SK-N-SH treated with all-trans-retinoic acid at 6 μM for 48 hours (cell line): ENCODE measurements at regions not wholly inside any gene's neighbourhood (a gene's known extent, or its start where the extent isn't known, plus 50 kb on each side); places are given as distances from the start of the nearest gene placed in this dataset.

ENCODE experiments used
- ATAC-seq: fragments of 200-7000 bp; cut with Tn5 transposase; 3 replicates; pipeline ENCODE4 v1.9.1; 2020; ENCODE audit warnings: mild to moderate bottlenecking, moderate library complexity
- ARNTL ChIP-seq: fragments of 450-650 bp; formaldehyde crosslinking; IDR thresholded peaks from 2 replicates; pipeline ENCODE4 v1.5.0; 2020; ENCODE audit warnings: low read depth, mild to moderate bottlenecking, moderate library complexity, borderline replicate concordance
- CREB5 ChIP-seq: fragments of 250-450 bp; sonication (Bioruptor Pico); IDR thresholded peaks from 2 replicates; pipeline ENCODE4 v1.5.1; 2020; ENCODE audit warnings: low read depth, mild to moderate bottlenecking, moderate library complexity
- CSDC2 ChIP-seq: fragments of 250-450 bp; sonication (Bioruptor Pico); IDR thresholded peaks from 2 replicates; pipeline ENCODE4 v1.5.0; 2020; ENCODE audit warnings: mild to moderate bottlenecking, moderate library complexity
- ESRRG ChIP-seq: fragments of 250-450 bp; sonication (Bioruptor Pico); IDR thresholded peaks from 2 replicates; pipeline ENCODE4 v1.6.1; 2021; ENCODE audit warnings: mild to moderate bottlenecking
- GLIS3 ChIP-seq: fragments of 250-450 bp; sonication (Bioruptor Pico); IDR thresholded peaks from 2 replicates; pipeline ENCODE4 v1.5.0; 2020; ENCODE audit warnings: mild to moderate bottlenecking, moderate library complexity
- ISL1 ChIP-seq: fragments of 250-450 bp; sonication (Bioruptor Pico); IDR thresholded peaks from 2 replicates; pipeline ENCODE4 v2.1.2; 2022; ENCODE audit warnings: mild to moderate bottlenecking, moderate library complexity
- OSR1 ChIP-seq: fragments of 250-450 bp; sonication (Bioruptor Pico); IDR thresholded peaks from 2 replicates; pipeline ENCODE4 v1.8.0; 2022; ENCODE audit warnings: moderate library complexity, mild to moderate bottlenecking, inconsistent platforms
- PPARA ChIP-seq: fragments of 250-450 bp; sonication (Bioruptor Pico); IDR thresholded peaks from 2 replicates; pipeline ENCODE4 v1.5.0; 2020; ENCODE audit warnings: mild to moderate bottlenecking, borderline replicate concordance
- SNAI2 ChIP-seq: fragments of 250-450 bp; sonication (Bioruptor Pico); IDR thresholded peaks from 2 replicates; pipeline ENCODE4 v1.5.0; 2020; ENCODE audit warnings: mild to moderate bottlenecking, moderate library complexity
- TCF4 ChIP-seq: fragments of 250-450 bp; sonication (Bioruptor Pico); IDR thresholded peaks from 2 replicates; pipeline ENCODE4 v1.8.0; 2021; ENCODE audit warnings: mild to moderate bottlenecking, moderate library complexity, borderline replicate concordance
- TOX ChIP-seq: fragments of 250-450 bp; sonication (Bioruptor Pico); IDR thresholded peaks from 2 replicates; pipeline ENCODE4 v1.8.0; 2021; ENCODE audit warnings: mild to moderate bottlenecking, moderate library complexity, borderline replicate concordance
- ZC3H10 ChIP-seq: fragments of 250-450 bp; sonication (Bioruptor Pico); IDR thresholded peaks from 2 replicates; pipeline ENCODE4 v1.5.1; 2021; ENCODE audit warnings: mild to moderate bottlenecking, moderate library complexity
- ZFP3 ChIP-seq: fragments of 250-450 bp; sonication (Bioruptor Pico); IDR thresholded peaks from 2 replicates; pipeline ENCODE4 v1.5.0; 2020; ENCODE audit warnings: mild to moderate bottlenecking, moderate library complexity
- ZFP30 ChIP-seq: fragments of 450-650 bp; formaldehyde crosslinking; IDR thresholded peaks from 2 replicates; pipeline ENCODE4 v1.5.0; 2022; ENCODE audit warnings: mild to moderate bottlenecking, moderate library complexity
- ZNF565 ChIP-seq: fragments of 450-650 bp; formaldehyde crosslinking; conservative IDR thresholded peaks from 2 replicates; pipeline ENCODE4 v1.5.0; 2020; ENCODE audit warnings: low read depth, mild to moderate bottlenecking, moderate library complexity
- ZNF70 ChIP-seq: fragments of 450-650 bp; formaldehyde crosslinking; IDR thresholded peaks from 2 replicates; pipeline ENCODE4 v1.5.0; 2020; ENCODE audit warnings: mild to moderate bottlenecking, moderate library complexity
- ZNF8 ChIP-seq: fragments of 450-650 bp; formaldehyde crosslinking; IDR thresholded peaks from 2 replicates; pipeline ENCODE4 v1.5.0; 2020; ENCODE audit warnings: mild to moderate bottlenecking, moderate library complexity
- TF ChIP-seq, protein P1 (sequence below): fragments of 250-450 bp; sonication (Bioruptor Pico); IDR thresholded peaks from 2 replicates; pipeline ENCODE4 v1.8.0; 2021; ENCODE audit warnings: low read depth, mild to moderate bottlenecking, moderate library complexity, borderline replicate concordance
- TF ChIP-seq, protein P2 (sequence below): fragments of 250-450 bp; sonication (Bioruptor Pico); IDR thresholded peaks from 2 replicates; pipeline ENCODE4 v1.5.0; 2020; ENCODE audit warnings: mild to moderate bottlenecking, moderate library complexity
- TF ChIP-seq, protein P3 (sequence below): fragments of 250-450 bp; sonication (Bioruptor Pico); IDR thresholded peaks from 2 replicates; pipeline ENCODE4 v1.8.0; 2020; ENCODE audit warnings: mild to moderate bottlenecking, moderate library complexity, borderline replicate concordance

DNA sequence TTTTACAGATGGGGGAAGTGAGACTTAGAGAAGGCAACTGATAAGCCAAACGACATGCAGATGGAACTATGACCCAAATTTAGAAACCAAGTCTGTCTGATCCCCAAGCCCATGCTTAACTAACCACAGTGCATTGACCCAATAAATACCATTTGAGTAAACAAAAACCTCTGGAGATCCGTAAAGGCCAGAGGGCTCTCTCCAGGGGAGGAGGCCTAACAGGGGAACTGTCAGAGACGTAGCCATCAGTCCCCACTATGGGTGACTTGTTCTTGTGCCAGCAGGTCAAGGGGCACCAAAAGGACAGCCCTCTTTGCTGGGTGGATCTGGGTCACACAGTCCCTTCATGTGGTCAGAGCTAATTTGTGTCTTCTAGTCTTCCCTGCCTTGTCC is 420.2 kb downstream of the BCOR start:
- no peak for ATAC-seq
- TF ChIP-seq TCF4: no peak
- TF ChIP-seq ZNF70: no peak
- no peak for TF ChIP-seq CREB5 (CRISPR knock-in tag)
- no peak for TF ChIP-seq ZC3H10
- TF ChIP-seq ZNF8 (CRISPR knock-in tag): no peak
- TF ChIP-seq ZFP30 (CRISPR knock-in tag): no peak
- no peak for TF ChIP-seq ISL1 (CRISPR knock-in tag)
- TF ChIP-seq CSDC2 (CRISPR knock-in tag): no peak
- no peak for TF ChIP-seq ARNTL (CRISPR knock-in tag)
- no peak for TF ChIP-seq ZNF565 (CRISPR knock-in tag)
- no peak for TF ChIP-seq ZFP3 (CRISPR knock-in tag)

- ATAC-seq: no peak
These were observed 419.6 kb downstream of the BCOR start for GRCh38 chrX:39677978-39678791.

GRCh38 chrX:39678914-39679313 is 418.8 kb downstream of the BCOR start:
- ATAC-seq: peak; percentile 56; the same call in 2 of the 3 replicates
- TF ChIP-seq CSDC2 (CRISPR knock-in tag) (no peak), ARNTL (CRISPR knock-in tag) (no peak)

More at GRCh38 chrX:39677978-39678791, 419.6 kb downstream of the BCOR start:
- no peak for TF ChIP-seq ESRRG
- no peak for TF ChIP-seq ZFP3 (CRISPR knock-in tag)
- no peak for TF ChIP-seq CSDC2 (CRISPR knock-in tag)
- no peak for TF ChIP-seq ZNF8 (CRISPR knock-in tag)
- TF ChIP-seq ZNF565 (CRISPR knock-in tag): no peak
- TF ChIP-seq ARNTL (CRISPR knock-in tag): no peak
- TF ChIP-seq, protein P1, sequence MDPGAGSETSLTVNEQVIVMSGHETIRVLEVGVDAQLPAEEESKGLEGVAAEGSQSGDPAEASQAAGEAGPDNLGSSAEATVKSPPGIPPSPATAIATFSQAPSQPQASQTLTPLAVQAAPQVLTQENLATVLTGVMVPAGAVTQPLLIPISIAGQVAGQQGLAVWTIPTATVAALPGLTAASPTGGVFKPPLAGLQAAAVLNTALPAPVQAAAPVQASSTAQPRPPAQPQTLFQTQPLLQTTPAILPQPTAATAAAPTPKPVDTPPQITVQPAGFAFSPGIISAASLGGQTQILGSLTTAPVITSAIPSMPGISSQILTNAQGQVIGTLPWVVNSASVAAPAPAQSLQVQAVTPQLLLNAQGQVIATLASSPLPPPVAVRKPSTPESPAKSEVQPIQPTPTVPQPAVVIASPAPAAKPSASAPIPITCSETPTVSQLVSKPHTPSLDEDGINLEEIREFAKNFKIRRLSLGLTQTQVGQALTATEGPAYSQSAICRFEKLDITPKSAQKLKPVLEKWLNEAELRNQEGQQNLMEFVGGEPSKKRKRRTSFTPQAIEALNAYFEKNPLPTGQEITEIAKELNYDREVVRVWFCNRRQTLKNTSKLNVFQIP: no peak
- no peak for TF ChIP-seq TOX

- TF ChIP-seq CREB5 (CRISPR knock-in tag) (no peak), GLIS3 (CRISPR knock-in tag) (no peak), ZNF8 (CRISPR knock-in tag) (no peak), OSR1 (CRISPR knock-in tag) (no peak), ZC3H10 (no peak), CSDC2 (CRISPR knock-in tag) (no peak), SNAI2 (CRISPR knock-in tag) (no peak), PPARA (CRISPR knock-in tag) (no peak), ARNTL (CRISPR knock-in tag) (no peak), ZNF565 (CRISPR knock-in tag) (no peak), ISL1 (CRISPR knock-in tag) (no peak)
- TF ChIP-seq, protein P2, sequence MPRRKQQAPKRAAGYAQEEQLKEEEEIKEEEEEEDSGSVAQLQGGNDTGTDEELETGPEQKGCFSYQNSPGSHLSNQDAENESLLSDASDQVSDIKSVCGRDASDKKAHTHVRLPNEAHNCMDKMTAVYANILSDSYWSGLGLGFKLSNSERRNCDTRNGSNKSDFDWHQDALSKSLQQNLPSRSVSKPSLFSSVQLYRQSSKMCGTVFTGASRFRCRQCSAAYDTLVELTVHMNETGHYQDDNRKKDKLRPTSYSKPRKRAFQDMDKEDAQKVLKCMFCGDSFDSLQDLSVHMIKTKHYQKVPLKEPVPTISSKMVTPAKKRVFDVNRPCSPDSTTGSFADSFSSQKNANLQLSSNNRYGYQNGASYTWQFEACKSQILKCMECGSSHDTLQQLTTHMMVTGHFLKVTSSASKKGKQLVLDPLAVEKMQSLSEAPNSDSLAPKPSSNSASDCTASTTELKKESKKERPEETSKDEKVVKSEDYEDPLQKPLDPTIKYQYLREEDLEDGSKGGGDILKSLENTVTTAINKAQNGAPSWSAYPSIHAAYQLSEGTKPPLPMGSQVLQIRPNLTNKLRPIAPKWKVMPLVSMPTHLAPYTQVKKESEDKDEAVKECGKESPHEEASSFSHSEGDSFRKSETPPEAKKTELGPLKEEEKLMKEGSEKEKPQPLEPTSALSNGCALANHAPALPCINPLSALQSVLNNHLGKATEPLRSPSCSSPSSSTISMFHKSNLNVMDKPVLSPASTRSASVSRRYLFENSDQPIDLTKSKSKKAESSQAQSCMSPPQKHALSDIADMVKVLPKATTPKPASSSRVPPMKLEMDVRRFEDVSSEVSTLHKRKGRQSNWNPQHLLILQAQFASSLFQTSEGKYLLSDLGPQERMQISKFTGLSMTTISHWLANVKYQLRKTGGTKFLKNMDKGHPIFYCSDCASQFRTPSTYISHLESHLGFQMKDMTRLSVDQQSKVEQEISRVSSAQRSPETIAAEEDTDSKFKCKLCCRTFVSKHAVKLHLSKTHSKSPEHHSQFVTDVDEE (CRISPR knock-in tag): no peak
- TF ChIP-seq, protein P3, sequence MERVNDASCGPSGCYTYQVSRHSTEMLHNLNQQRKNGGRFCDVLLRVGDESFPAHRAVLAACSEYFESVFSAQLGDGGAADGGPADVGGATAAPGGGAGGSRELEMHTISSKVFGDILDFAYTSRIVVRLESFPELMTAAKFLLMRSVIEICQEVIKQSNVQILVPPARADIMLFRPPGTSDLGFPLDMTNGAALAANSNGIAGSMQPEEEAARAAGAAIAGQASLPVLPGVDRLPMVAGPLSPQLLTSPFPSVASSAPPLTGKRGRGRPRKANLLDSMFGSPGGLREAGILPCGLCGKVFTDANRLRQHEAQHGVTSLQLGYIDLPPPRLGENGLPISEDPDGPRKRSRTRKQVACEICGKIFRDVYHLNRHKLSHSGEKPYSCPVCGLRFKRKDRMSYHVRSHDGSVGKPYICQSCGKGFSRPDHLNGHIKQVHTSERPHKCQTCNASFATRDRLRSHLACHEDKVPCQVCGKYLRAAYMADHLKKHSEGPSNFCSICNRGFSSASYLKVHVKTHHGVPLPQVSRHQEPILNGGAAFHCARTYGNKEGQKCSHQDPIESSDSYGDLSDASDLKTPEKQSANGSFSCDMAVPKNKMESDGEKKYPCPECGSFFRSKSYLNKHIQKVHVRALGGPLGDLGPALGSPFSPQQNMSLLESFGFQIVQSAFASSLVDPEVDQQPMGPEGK (CRISPR knock-in tag): no peak
These were observed 418.1 kb downstream of the BCOR start for GRCh38 chrX:39679497-39680157.

More at GRCh38 chrX:39679497-39680157, 418.1 kb downstream of the BCOR start:
- ATAC-seq: no peak
